PC-9 (cell line): ENCODE measurements at regions not wholly inside any gene's neighbourhood (a gene's known extent, or its start where the extent isn't known, plus 50 kb on each side); places are given as distances from the start of the nearest gene placed in this dataset.

Source experiments
- EZH2 ChIP-seq: fragments of 200-600 bp; sonication (generic); IDR thresholded peaks from 2 replicates; pipeline ENCODE4 v1.8.0; 2017; ENCODE audit warnings: antibody characterized with exemption, low read depth
- TF ChIP-seq, protein P1 (sequence below): fragments of 200-600 bp; sonication (generic); conservative IDR thresholded peaks from 2 replicates; pipeline ENCODE4 v1.6.1; 2017; ENCODE audit warnings: mixed run types, antibody characterized with exemption, mild to moderate bottlenecking, moderate library complexity

DNA sequence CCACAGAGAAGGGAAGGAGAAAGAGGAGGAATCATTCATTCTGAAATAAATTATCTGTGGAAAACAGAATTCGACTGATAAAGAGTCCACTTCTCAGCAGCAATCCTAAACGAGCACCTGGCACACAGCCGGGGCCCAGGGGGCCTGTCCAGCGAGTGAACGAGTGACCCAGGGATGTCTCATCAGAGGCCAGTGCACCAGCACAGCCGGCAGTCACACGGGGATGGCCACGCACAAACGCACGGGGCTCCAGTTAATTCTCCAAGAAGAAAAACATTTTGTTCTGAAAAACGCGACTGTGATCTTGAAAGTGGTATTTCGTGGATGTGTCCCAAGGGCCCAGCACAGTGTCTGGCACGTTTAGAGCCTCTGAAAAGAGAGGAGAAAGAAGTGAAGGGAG, 154.6 kb downstream of the BRD1 start:
- no peak for TF ChIP-seq EZH2
- TF ChIP-seq, protein P1, sequence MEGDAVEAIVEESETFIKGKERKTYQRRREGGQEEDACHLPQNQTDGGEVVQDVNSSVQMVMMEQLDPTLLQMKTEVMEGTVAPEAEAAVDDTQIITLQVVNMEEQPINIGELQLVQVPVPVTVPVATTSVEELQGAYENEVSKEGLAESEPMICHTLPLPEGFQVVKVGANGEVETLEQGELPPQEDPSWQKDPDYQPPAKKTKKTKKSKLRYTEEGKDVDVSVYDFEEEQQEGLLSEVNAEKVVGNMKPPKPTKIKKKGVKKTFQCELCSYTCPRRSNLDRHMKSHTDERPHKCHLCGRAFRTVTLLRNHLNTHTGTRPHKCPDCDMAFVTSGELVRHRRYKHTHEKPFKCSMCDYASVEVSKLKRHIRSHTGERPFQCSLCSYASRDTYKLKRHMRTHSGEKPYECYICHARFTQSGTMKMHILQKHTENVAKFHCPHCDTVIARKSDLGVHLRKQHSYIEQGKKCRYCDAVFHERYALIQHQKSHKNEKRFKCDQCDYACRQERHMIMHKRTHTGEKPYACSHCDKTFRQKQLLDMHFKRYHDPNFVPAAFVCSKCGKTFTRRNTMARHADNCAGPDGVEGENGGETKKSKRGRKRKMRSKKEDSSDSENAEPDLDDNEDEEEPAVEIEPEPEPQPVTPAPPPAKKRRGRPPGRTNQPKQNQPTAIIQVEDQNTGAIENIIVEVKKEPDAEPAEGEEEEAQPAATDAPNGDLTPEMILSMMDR, result no peak
